ENCODE measurements at regions not wholly inside any gene's neighbourhood (a gene's known extent, or its start where the extent isn't known, plus 50 kb on each side); places are given as distances from the start of the nearest gene placed in this dataset.

GRCh38 chr2:120662046-120662445, 73.6 kb upstream of the GLI2 start:
- TF ChIP-seq ZNF766 (CRISPR knock-in tag; conservative IDR thresholded peaks at IDR 0.05) (no peak), CTCF (IDR thresholded peaks at IDR 0.05 in 2 of 3, conservative IDR thresholded peaks at IDR 0.05 in 1 of 3; ENCODE audit: insufficient read depth in 2 of 3, low read depth in 1 of 3, low read length in 3 of 3) (no peak), FOXK1 (CRISPR knock-in tag; IDR thresholded peaks at IDR 0.05; ENCODE audit: borderline replicate concordance) (no peak), CREM (IDR thresholded peaks at IDR 0.05; ENCODE audit: low read depth) (no peak), MYC (IDR thresholded peaks at IDR 0.05; ENCODE audit: low read depth, low read length) (no peak), MYC (CRISPR knock-in tag; IDR thresholded peaks at IDR 0.05; ENCODE audit: borderline replicate concordance, low read depth) (no peak)
